Endometrium (tissue), 2 donors: ENCODE measurements at regions not wholly inside any gene's neighbourhood (a gene's known extent, or its start where the extent isn't known, plus 50 kb on each side); places are given as distances from the start of the nearest gene placed in this dataset.
"Not testable (repeated sequence)": the region's sequence is repeated elsewhere in the genome, so short reads cannot be mapped to it uniquely, and the experiment has no call there.

ENCODE experiments used
- FAIRE-seq: peaks from 2 replicates; lab custom pipeline; 2012; peaks lifted over from hg19 to GRCh38; lab: Jason Lieb, UNC
- donor health status: control.
- donor health status: control.

DNA sequence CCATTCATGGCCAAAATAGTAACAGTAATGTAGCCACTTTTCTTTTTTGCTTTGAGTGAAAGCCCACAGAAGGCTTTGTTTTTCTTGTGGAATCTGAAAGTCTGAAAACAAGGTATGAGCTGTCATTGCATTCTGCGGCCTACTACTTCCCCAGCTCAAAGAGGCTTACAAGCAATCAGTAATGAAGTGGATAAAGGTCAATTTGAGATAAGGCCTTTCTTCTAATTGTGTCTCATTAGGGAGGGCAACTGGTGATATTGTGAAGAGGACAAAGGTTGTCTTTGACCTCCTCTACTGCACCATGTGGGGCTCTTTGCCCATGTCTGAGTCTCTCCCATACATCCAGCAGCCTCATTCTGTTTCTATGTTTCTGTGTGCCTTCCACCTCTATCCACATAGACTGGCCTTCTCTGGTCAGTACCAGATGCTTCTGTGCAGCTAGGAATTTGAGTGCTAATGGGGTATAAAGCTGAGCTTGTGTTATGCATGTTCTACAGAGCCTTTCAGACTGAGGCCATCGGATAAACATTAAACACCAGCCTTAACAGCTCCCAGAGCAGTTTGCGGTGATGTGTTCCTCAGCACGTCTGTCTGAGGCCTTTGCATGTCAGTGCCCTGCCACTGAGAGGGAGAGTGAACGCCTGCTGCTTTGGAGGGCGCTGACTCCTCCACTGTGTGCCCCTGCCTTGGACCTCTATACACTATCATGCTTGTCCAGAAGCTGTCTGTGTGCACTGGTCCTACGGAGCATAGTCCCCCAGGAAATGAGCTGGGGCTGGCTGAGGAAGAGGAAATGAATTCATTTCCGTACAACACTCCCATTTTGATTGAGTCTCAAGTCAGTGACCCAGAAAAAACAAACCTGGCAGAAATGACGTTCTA, 80.2 kb downstream of the SH2D1A start:
- no peak for FAIRE-seq

DNA sequence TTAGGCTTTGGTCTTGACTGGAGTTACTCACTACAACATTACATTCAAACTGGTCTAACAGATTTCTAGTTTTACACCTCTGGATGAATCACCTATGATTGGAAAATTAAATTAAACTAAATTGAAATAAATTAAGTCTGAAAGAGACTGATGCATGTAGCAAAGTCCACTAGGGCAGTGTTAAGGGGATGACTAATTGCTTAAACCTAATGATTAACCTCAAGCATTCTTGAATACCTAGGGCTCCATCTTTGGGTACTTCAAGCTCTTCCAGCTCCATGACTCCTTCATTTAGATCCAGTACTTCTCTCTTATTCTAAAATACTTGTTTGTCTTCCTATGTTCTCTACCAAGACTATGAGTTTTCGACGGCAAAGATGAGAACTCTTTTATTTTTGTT, 86.8 kb downstream of the SH2D1A start:
- no peak for FAIRE-seq

DNA sequence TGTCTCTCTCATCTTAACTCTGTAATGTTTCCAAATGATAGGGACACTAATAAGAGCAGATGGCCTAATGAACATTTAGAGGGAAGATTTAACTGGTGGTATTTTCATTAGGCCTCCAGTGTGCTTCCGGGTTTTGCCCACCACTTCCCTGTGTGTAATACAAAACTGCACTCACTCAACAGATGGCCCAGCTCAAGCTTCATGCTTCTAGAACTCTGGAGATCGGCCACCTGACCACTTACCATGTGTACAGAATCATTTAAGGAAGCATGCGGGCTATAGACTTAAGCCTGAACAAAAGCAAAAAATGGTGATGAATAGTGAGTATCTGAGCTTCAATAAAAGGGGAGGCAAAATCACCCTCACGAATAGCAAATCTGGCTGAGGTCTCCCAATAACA, 89.3 kb downstream of the SH2D1A start:
- no peak for FAIRE-seq

GRCh38 chrX:124440695-124441094, 94.3 kb downstream of the SH2D1A start:
- FAIRE-seq, result no peak

DNA sequence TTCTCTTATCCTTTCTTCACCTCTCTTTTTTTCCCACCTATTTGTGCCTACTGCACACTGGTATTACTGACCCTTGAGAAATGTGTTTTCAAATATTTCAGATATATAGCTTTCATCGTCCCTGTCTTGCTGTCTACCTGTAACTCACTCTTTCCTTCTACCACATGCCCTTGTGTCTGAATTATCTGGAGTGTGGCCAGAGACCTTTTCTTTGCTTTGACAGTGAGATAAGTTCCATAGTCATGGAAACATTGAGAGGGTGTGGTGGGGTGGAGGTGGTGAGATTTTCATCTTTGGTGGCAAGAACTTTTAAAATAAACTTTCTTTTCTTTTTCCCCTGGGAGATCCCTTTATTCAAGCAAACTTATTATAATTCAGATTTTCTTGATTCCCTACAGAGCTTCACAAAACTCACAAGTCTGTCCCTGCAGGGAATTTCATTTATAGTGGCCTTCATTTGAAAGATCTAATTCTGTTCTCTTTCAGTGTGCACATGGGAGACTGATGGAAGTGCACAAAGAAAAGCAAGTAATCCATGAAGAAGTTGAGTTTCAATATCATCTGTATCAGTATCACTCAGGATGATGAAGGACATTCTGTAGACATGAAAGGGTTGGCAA, 95.7 kb downstream of the SH2D1A start:
- FAIRE-seq, result no peak

GRCh38 chrX:124455966-124456365, 109.6 kb downstream of the SH2D1A start:
- FAIRE-seq, result no peak

GRCh38 chrX:124459851-124460250, 113.5 kb downstream of the SH2D1A start:
- not testable (repeated sequence) for FAIRE-seq

DNA sequence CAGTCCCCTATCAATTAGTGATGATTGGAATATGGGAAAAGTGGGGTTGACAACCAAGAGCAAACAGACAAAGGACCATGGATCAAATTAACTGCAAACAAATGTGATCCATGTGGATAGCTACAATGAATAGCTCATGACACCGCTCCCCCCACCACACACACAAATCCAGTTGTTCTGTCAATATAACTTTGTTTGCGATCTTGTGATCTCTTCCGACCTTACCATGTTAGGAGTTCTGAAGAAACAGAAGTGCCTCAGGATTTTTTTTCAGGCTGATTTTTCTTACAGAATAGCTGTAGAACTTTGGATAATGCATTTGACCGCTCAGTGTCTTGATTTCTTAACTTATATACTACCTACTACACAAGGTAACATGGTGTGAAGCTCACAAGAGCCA, 116.6 kb downstream of the SH2D1A start:
- FAIRE-seq, result no peak

DNA sequence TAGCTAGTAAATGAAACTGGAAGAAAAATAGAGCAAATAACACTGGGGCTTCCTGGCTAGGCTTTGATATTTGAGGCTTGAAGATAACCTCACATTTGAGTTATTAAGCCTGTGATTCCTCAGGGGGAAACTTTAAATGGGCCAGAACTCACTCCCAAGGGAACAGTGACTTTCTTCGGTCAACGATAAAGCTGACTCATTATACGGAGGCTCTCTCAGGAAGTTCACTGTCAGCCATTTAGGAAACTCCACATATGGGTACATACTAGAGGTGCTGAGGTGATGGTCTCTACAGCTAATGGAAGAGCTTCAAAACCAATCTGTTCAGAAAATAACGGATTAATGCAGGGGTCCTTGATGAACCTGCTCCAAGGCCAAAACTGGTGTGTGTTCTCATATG, 120.8 kb downstream of the SH2D1A start:
- FAIRE-seq, result no peak

DNA sequence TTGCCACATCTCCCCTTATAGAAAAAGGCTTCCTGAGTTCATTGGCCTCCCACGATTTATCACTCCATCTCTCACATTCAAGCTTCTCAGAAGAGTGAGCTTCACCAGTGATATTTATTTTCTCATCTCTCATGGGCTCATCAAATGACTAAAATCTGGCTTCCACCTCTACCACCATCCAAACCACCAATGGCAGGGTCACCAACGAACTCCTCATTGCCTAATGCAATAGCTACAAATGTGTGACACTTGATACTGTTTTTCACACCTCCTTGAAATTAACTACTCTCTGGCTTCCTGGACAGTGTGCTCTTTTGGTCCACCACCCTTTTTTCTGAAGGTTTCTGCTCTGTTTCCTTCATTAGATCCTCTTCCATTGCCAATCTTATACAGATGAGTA, 129.0 kb downstream of the SH2D1A start:
- FAIRE-seq, result no peak

- no peak for FAIRE-seq
Measured at GRCh38 chrX:124476562-124476961, 130.2 kb downstream of the SH2D1A start.

- FAIRE-seq, result no peak
Measured at GRCh38 chrX:124478046-124478445, 131.7 kb downstream of the SH2D1A start.

DNA sequence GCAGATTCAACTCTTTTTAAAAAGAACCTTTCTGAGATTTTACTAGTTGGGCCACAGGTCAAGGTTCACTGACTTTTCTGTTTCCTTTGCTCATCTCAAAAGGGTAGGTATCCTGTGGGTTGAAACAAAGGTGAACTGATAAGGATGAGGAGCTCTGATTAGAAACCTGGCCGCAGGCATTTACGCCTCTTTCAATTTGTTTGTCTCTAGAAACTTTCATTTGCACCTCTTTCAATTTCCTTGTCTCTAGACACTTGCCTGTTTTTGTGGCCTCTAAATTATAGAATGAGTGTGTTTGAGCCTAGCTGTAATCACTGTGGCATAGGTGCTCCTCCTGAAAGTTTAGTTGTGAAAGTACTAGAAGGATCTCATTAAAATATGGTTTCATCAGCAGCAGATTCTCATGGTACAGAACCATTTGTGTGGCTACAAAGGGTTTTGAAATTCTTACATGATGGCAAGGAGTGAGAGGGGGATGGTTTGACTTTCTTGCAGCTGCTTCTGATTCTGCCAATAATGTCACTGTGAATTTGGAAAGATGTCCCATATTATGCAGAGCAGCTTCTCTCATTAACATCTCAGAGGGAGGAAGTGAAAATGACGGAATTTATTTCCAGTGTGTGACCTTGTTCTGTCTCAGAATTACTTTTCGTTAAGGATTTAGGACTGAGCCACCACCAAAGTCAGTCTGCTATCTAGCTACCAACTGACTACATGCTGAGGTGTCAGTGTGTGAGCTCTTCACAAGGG, 142.2 kb downstream of the SH2D1A start:
- FAIRE-seq, result no peak

DNA sequence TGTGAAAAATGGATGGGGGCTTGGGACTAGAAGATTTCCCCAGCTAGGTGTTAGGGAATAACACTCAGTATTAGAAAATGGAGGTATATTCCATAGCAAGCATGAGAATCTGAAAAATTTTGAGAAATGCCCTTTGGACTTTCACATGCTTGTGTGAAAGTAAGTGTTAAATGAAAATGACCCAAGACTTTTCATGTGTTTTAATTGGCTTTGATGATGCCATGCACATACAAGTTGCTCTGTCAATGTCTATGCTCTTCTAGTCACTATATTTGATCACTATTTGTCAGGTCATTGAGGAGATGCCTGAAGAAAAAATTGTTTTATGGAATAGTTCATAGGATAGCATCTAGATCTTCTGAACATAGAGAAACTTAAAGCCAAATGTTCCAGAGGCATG, 147.6 kb downstream of the SH2D1A start:
- no peak for FAIRE-seq

DNA sequence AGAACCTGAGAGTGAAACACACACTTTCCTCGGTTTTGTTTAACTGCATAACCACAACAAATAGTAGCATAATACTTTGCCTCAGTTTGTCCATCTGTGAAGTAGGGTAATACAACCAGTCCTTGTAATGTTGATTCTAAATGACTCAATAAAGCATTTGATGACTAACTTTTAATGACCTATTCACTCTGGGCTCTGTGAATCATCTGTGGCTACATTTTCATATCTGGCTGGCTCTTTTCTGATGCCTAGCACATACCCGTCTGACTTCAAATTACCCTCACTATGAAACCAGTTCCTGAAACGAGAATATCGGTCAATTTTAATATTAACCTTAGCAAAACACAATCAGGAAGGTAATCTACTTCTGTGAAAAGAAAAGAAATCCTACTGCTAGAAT, 151.0 kb downstream of the SH2D1A start:
- FAIRE-seq, result no peak

DNA sequence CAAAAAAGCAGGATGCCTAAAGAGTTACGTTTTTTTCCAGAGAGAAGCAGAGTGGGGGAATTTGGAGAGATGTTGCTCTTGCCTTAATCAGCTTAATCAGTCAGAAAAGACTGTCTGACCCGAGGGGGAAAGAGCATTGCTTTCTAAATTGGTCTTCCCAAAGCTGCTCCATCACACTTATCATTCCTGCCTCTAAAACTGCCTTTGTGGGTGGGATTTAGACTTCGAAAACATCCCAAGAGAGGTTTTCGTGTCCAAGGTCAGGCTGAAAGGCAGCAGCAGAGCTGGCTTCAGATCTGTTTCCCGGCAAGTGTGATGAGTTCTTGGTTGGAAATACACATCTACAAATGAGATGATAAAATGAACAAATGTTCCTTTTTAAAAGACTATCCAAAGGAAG, 155.2 kb downstream of the SH2D1A start:
- no peak for FAIRE-seq

DNA sequence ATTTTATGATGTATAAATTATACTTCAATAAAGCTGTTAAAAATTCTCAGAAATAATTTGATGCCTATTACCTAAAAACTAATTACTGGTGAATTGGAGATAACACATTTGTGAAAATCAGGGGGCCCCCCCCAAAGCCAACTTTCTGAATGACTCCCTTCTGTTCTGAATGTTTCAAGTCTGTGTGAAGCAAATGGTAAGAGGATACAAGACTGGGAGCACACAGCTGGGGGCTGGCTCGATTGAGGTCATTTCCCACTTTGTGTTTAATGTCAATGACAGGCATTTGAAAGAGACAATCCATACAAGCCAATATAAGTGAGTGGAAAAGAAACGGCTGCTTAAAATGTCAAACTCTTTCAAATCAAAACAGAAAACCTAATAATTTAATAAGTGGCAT, 155.8 kb downstream of the SH2D1A start:
- no peak for FAIRE-seq

- FAIRE-seq, result no peak
Measured at GRCh38 chrX:124502599-124502998, 156.2 kb downstream of the SH2D1A start.

GRCh38 chrX:124504111-124504983, 158.0 kb downstream of the SH2D1A start:
- no peak for FAIRE-seq

GRCh38 chrX:124506066-124506465, 159.7 kb downstream of the SH2D1A start:
- no peak for FAIRE-seq

DNA sequence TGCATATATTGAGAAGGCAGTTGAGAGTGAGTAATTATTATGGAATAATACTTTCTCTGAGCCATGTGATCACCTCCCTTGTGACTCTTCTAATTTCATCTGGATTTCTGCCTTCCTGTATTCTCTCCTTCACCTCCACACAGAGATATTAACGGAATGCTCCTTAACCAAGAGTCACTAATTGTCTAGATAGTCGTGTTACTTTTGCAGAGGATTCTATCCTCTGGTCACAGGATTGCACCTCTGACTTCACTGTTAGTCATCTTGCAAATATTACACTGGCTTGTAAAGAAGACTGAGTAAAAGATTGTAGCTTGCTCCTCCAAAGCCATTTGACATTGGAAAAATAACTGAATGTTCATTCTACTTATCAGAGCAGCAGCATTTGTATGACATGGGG, 160.9 kb downstream of the SH2D1A start:
- FAIRE-seq, result no peak

DNA sequence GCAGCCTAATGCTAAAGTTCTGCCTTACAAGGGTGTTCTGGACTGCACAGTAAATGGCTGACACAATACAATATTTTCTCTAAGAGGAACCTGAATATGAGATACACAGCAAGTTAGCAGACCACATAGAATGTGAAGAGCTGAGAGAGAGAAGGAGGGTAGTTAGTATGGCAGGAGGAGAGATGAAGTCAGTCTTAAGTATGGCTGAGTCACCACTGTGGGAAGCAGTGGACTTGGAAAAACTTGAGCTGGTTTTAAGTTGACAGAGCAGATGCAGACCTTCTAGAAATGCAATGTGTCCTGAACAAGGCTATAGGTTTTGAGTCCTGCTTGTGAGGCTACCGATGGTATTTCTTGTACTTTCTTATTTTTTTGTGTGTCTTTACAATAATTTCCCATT, 172.5 kb downstream of the SH2D1A start:
- FAIRE-seq, result no peak
